Limb (tissue), 2 donors: ENCODE measurements at regions not wholly inside any gene's neighbourhood (a gene's known extent, or its start where the extent isn't known, plus 50 kb on each side); places are given as distances from the start of the nearest gene placed in this dataset.

Source experiments
- DNase-seq, 2 donors: peaks; one replicate each; pipeline ENCODE4 v3.0.0-alpha.2; 2016; ENCODE audit errors: extremely low spot score in 2 of 2

- DNase-seq, result no peak
Measured at GRCh38 chr13:30108216-30108912, 199.0 kb downstream of the KATNAL1 start.

GRCh38 chr13:30107521-30108136, 199.7 kb downstream of the KATNAL1 start:
- DNase-seq, result no peak

GRCh38 chr13:30107121-30107520, 200.2 kb downstream of the KATNAL1 start:
- DNase-seq, result no peak

- DNase-seq, result no peak
Measured at GRCh38 chr13:30105381-30105780, 202.0 kb downstream of the KATNAL1 start.

- no peak for DNase-seq
Measured at GRCh38 chr13:30103161-30103840, 204.1 kb downstream of the KATNAL1 start.

GRCh38 chr13:30100226-30100625, 207.1 kb downstream of the KATNAL1 start:
- DNase-seq, result no peak

- DNase-seq, result no peak
Measured at GRCh38 chr13:30097701-30098100, 209.7 kb downstream of the KATNAL1 start.

- DNase-seq, result no peak
Measured at GRCh38 chr13:30097089-30097488, 210.3 kb downstream of the KATNAL1 start.

GRCh38 chr13:30094015-30094414, 213.3 kb downstream of the KATNAL1 start:
- DNase-seq, result no peak

- DNase-seq, result no peak
Measured at GRCh38 chr13:30093236-30093635, 214.1 kb downstream of the KATNAL1 start.

- DNase-seq, result no peak
Measured at GRCh38 chr13:30091691-30092090, 215.7 kb downstream of the KATNAL1 start.

- no peak for DNase-seq
Measured at GRCh38 chr13:30091035-30091434, 216.3 kb downstream of the KATNAL1 start.

GRCh38 chr13:30088312-30088855, 219.0 kb downstream of the KATNAL1 start:
- no peak for DNase-seq

- no peak for DNase-seq
Measured at GRCh38 chr13:30085087-30085486, 222.3 kb downstream of the KATNAL1 start.

- DNase-seq, result no peak
Measured at GRCh38 chr13:30082391-30082790, 225.0 kb downstream of the KATNAL1 start.

- no peak for DNase-seq
Measured at GRCh38 chr13:30081331-30081730, 226.0 kb downstream of the KATNAL1 start.

- no peak for DNase-seq
Measured at GRCh38 chr13:30079501-30079900, 227.8 kb downstream of the KATNAL1 start.

GRCh38 chr13:30078059-30078458, 227.6 kb upstream of the UBL3 start:
- DNase-seq, result no peak

GRCh38 chr13:30077240-30077735, 226.9 kb upstream of the UBL3 start:
- DNase-seq, result no peak

- DNase-seq, result no peak
Measured at GRCh38 chr13:30074955-30075614, 224.7 kb upstream of the UBL3 start.

GRCh38 chr13:30074431-30074830, 224.0 kb upstream of the UBL3 start:
- no peak for DNase-seq

GRCh38 chr13:30072818-30073186, 222.4 kb upstream of the UBL3 start:
- DNase-seq, result no peak
